Endothelial cell of umbilical vein (primary cell): ENCODE measurements at regions not wholly inside any gene's neighbourhood (a gene's known extent, or its start where the extent isn't known, plus 50 kb on each side); places are given as distances from the start of the nearest gene placed in this dataset.

Experiments used
- BruUV-seq: library from RNA; stranded (reverse); fragments of 400-500 nt; replicated peaks from 2 replicates; lab custom pipeline; 2021; lab: Mats Ljungman, UMichigan
- CTCF ChIA-PET: fragments of 300-600, 350-600 bp; sonication (Branson Sonifier 250); formaldehyde crosslinking; loops from one replicate; lab custom pipeline; 2021; ENCODE audit warnings: antibody characterized with exemption, inconsistent platforms; lab: Charles Lee
- POLR2A ChIA-PET: fragments of 300-600, 350-600 bp; sonication (Branson Sonifier 250); formaldehyde crosslinking; loops from one replicate; lab custom pipeline; 2021; ENCODE audit warnings: antibody characterized with exemption, inconsistent platforms; lab: Charles Lee
- DNase-seq: peaks from one replicate; pipeline ENCODE4 v3.0.0-alpha.2; 2011; ENCODE audit warnings: low read depth, low spot score
- FAIRE-seq: peaks from 2 replicates; lab custom pipeline; 2011; peaks lifted over from hg19 to GRCh38; lab: Jason Lieb, UNC
- H2AFZ ChIP-seq: 2 replicates; pipeline ENCODE4 v1.6.0; 2012; ENCODE audit warnings: low read depth, low read length, control low read depth, inconsistent platforms
- H3K27ac ChIP-seq: 2 replicates; pipeline ENCODE4 v1.5.1; 2011; ENCODE audit warnings: low read depth, mild to moderate bottlenecking, control low read depth, low read length, moderate library complexity; ENCODE audit not compliant: insufficient read depth
- H3K27me3 ChIP-seq, 2 experiments: 2 replicates each; pipeline versions ENCODE4 v1.6.0 to v1.6.1; 2011; ENCODE audit warnings: low read length in 2 of 2, mixed read lengths in 1 of 2; ENCODE audit not compliant: control insufficient read depth in 2 of 2, insufficient read depth in 2 of 2
- H3K36me3 ChIP-seq, 2 experiments: 2 replicates in 1 of 2; 3 replicates in 1 of 2; pipeline ENCODE4 v1.5.1; 2011; ENCODE audit warnings: low read length in 2 of 2, mild to moderate bottlenecking in 1 of 2, moderate library complexity in 1 of 2; ENCODE audit not compliant: control insufficient read depth in 2 of 2, insufficient read depth in 2 of 2; ENCODE audit errors: extremely low read depth in 1 of 2
- H3K4me1 ChIP-seq: 3 replicates; pipeline ENCODE4 v1.5.1; 2011; ENCODE audit warnings: mild to moderate bottlenecking, low read length; ENCODE audit not compliant: control insufficient read depth, insufficient read depth; ENCODE audit errors: extremely low read depth
- H3K4me2 ChIP-seq: 2 replicates; pipeline ENCODE4 v1.6.1; 2011; ENCODE audit warnings: low read length, control low read depth, mixed read lengths; ENCODE audit not compliant: insufficient read depth
- H3K4me3 ChIP-seq, 3 experiments: fragments of 200-600 bp in 1 of 3; sonication (generic), shearing (Covaris generic) in 1 of 3; replicated peaks in 1 of 3; 2 replicates each; pipeline ENCODE4 v1.5.1; 2011 to 2016; ENCODE audit warnings: control low read depth in 3 of 3, low read length in 3 of 3, mild to moderate bottlenecking in 2 of 3, inconsistent platforms in 1 of 3, low read depth in 1 of 3, moderate library complexity in 1 of 3; ENCODE audit not compliant: insufficient read depth in 1 of 3
- H3K79me2 ChIP-seq: 2 replicates; pipeline ENCODE4 v1.6.0; 2012; ENCODE audit warnings: low read length, inconsistent platforms; ENCODE audit not compliant: control insufficient read depth, insufficient read depth
- H3K9ac ChIP-seq: replicated peaks from 2 replicates; pipeline ENCODE3; 2011; ENCODE audit warnings: low read length, control low read depth; ENCODE audit not compliant: insufficient read depth; ENCODE audit errors: extremely low read depth
- H3K9me1 ChIP-seq: replicated peaks from 3 replicates; pipeline ENCODE4 v1.6.0; 2011; ENCODE audit warnings: mild to moderate bottlenecking, low read length; ENCODE audit not compliant: control insufficient read depth, insufficient read depth; ENCODE audit errors: extremely low read depth
- H3K9me3 ChIP-seq: replicated peaks from 2 replicates; pipeline ENCODE4 v1.5.1; 2012; ENCODE audit warnings: low read length, inconsistent platforms; ENCODE audit not compliant: control insufficient read depth, insufficient read depth
- H4K20me1 ChIP-seq: replicated peaks from 2 replicates; pipeline ENCODE3; 2011; ENCODE audit warnings: mild to moderate bottlenecking, low read length; ENCODE audit not compliant: control insufficient read depth, insufficient read depth; ENCODE audit errors: extremely low read depth
- CTCF ChIP-seq, 2 donors: IDR thresholded peaks; 1 replicate in 1 of 2; 2 replicates in 1 of 2; pipeline ENCODE4 v1.5.1; 2011; ENCODE audit warnings: low read length in 2 of 2, mild to moderate bottlenecking in 2 of 2, moderate library complexity in 2 of 2, control low read depth in 1 of 2, inconsistent platforms in 1 of 2, low read depth in 1 of 2; ENCODE audit not compliant: insufficient read depth in 1 of 2; ENCODE audit errors: extremely low read depth in 1 of 2
- EZH2 ChIP-seq: IDR thresholded peaks from 2 replicates; pipeline ENCODE4 v1.6.1; 2012; ENCODE audit warnings: borderline replicate concordance, low read depth, mild to moderate bottlenecking, moderate library complexity, low read length, inconsistent platforms; ENCODE audit not compliant: severe bottlenecking
- FOS ChIP-seq: IDR thresholded peaks from 2 replicates; pipeline ENCODE4 v1.6.1; 2011; ENCODE audit warnings: mild to moderate bottlenecking, low read length, moderate library complexity, borderline replicate concordance; ENCODE audit not compliant: insufficient read depth
- GATA2 ChIP-seq: IDR thresholded peaks from 2 replicates; pipeline ENCODE4 v1.7.0; 2011; ENCODE audit warnings: low read depth, mild to moderate bottlenecking, moderate library complexity, mixed read lengths, low read length; ENCODE audit not compliant: insufficient read length, insufficient read depth
- JUN ChIP-seq: IDR thresholded peaks from 2 replicates; pipeline ENCODE4 v1.6.1; 2011; ENCODE audit warnings: borderline replicate concordance, low read depth; ENCODE audit not compliant: insufficient read length, insufficient read depth
- MAX ChIP-seq: IDR thresholded peaks from 2 replicates; pipeline ENCODE4 v1.6.1; 2011; ENCODE audit not compliant: insufficient read depth, insufficient read length
- MYC ChIP-seq: IDR thresholded peaks from one replicate; pipeline ENCODE4 v1.6.1; 2011; ENCODE audit warnings: mild to moderate bottlenecking, low read depth, low read length
- POLR2A ChIP-seq: IDR thresholded peaks from 2 replicates; pipeline ENCODE4 v1.6.1; 2012; ENCODE audit warnings: low read depth, mild to moderate bottlenecking, control low read depth, low read length
- POLR2AphosphoS5 ChIP-seq: IDR thresholded peaks from 2 replicates; pipeline ENCODE4 v1.6.1; 2012; ENCODE audit warnings: low read depth, mild to moderate bottlenecking, control low read depth, low read length, moderate library complexity; ENCODE audit not compliant: insufficient read depth
- dilution Hi-C: fragments of 300-500 bp; cut with MboI; formaldehyde crosslinking; loops from one replicate; pipeline ENCODE4 v1.15.0; 2019; ENCODE audit warnings: low sequenced_read_pairs; ENCODE audit not compliant: extremely low pct_ligation_motif_present
- intact Hi-C: fragments of 100-400 bp; cut with micrococcal nuclease; formaldehyde crosslinking; loops from one replicate; pipeline ENCODE4 v1.10.0; 2022

- Histone ChIP-seq H3K9me3 (no peaks in the 10 kb centered on the region), H3K4me3 (no peak overlapping the region), H3K27me3 (peaks cover 4 to 20% of the 10 kb centered on the region in 2 experiments), H3K9ac (no peak overlapping the region), H3K4me1 (no peaks in the 10 kb centered on the region), H3K36me3 (no peaks in the 10 kb centered on the region), H3K27ac (no peak overlapping the region), H4K20me1 (no peaks in the 10 kb centered on the region), H3K9me1 (no peaks in the 10 kb centered on the region), H2AFZ (no peak overlapping the region), H3K79me2 (no peaks in the 10 kb centered on the region), H3K4me2 (no peak overlapping the region)
- dilution Hi-C loops (no loop called here), intact Hi-C loops (no loop called here)
- FAIRE-seq (no peak), DNase-seq (no peak)
- TF ChIP-seq FOS: no peak
- TF ChIP-seq MAX: no peak
- no peak for TF ChIP-seq JUN
- TF ChIP-seq POLR2A: no peak
- TF ChIP-seq EZH2: no peak
- no peak for TF ChIP-seq GATA2
- POLR2A ChIA-PET: no interaction called here
- no TSS peak for BruUV-seq
- CTCF ChIA-PET: no interaction called here
Observed at GRCh38 chr4:151583157-151583914, 174.4 kb downstream of the FHIP1A start.

DNA sequence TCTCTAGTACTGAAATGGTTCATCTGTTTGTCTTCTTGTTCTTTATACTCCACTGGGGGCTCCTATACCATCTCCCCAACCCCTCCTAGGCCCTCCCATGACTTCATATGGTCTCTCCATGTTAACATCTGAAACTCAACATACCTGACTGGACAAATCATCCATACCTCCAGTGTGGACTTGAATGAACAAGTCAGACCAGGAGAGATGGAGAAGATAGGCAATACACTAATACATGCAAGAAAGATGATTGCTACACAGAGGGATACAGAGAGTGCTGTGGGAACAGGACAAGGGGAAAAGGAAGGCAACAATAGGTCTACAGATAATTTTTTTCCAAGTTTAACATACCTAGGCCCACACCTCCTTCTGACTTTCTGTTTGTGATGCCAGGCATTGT lies 175.1 kb downstream of the FHIP1A start:
- no peaks in the 10 kb centered on the region for H4K20me1 ChIP-seq
- peaks cover 2 to 19% of the 10 kb centered on the region in 2 experiments for H3K27me3 ChIP-seq
- no peaks in the 10 kb centered on the region for H3K9me3 ChIP-seq
- no peak overlapping the region for H3K27ac ChIP-seq
- dilution Hi-C loops (no loop called here), intact Hi-C loops (no loop called here)
- no peaks in the 10 kb centered on the region for H3K9me1 ChIP-seq
- no peak overlapping the region for H2AFZ ChIP-seq
- FAIRE-seq (no peak), DNase-seq (no peak)
- no peaks in the 10 kb centered on the region for H3K79me2 ChIP-seq
- H3K9ac ChIP-seq: no peak overlapping the region
- no peaks in the 10 kb centered on the region for H3K36me3 ChIP-seq
- H3K4me3 ChIP-seq: no peak overlapping the region
- no peak for TF ChIP-seq MYC
- no peak for TF ChIP-seq EZH2
- TF ChIP-seq JUN: no peak
- no peak for TF ChIP-seq GATA2
- TF ChIP-seq POLR2A: no peak
- no peak for TF ChIP-seq MAX
- no peak for TF ChIP-seq CTCF (IDR thresholded peaks at IDR 0.05; ENCODE audit: extremely low read depth in 1 of 2, insufficient read depth in 1 of 2, low read depth in 1 of 2, low read length in 2 of 2)
- TF ChIP-seq POLR2AphosphoS5: no peak
- no peak for TF ChIP-seq FOS
- ChIA-PET CTCF (interaction anchor here (0.7 kb wide), 1 partner anchor 61 kb away, joined by 3 read pairs; no protein-coding TSS in a partner anchor), POLR2A (no interaction called here)
- H3K4me2 ChIP-seq: no peak overlapping the region
- no TSS peak for BruUV-seq
- H3K4me1 ChIP-seq: no peaks in the 10 kb centered on the region
